EH (cell line): ENCODE measurements at regions not wholly inside any gene's neighbourhood (a gene's known extent, or its start where the extent isn't known, plus 50 kb on each side); places are given as distances from the start of the nearest gene placed in this dataset.
A peak's percentile ranks its signal among the peaks of the same experiment; 100 is the strongest.
"Not testable (repeated sequence)": the region's sequence is repeated elsewhere in the genome, so short reads cannot be mapped to it uniquely, and the experiment has no call there.

Experiments
- DNase-seq: peaks from one replicate; pipeline ENCODE4 v3.0.0-alpha.2; 2015; ENCODE audit warnings: low read depth

- no peak for DNase-seq
Measured at GRCh38 chr14:84445486-84445885, 1084.5 kb upstream of the FLRT2 start.

GRCh38 chr14:84446250-84446649 is 1083.7 kb upstream of the FLRT2 start:
- no peak for DNase-seq

- DNase-seq: no peak
Measured at GRCh38 chr14:84453307-84453950, 1076.5 kb upstream of the FLRT2 start.

- DNase-seq: no peak
Measured at GRCh38 chr14:84454114-84454513, 1075.8 kb upstream of the FLRT2 start.

GRCh38 chr14:84456946-84457345 is 1073.0 kb upstream of the FLRT2 start:
- no peak for DNase-seq

- DNase-seq: no peak
Measured at GRCh38 chr14:84458881-84459280, 1071.1 kb upstream of the FLRT2 start.

- DNase-seq: no peak
Measured at GRCh38 chr14:84465880-84466279, 1064.1 kb upstream of the FLRT2 start.

- peak; percentile 67 for DNase-seq
Measured at GRCh38 chr14:84468153-84468552, 1061.8 kb upstream of the FLRT2 start.

GRCh38 chr14:84477996-84478395 is 1051.9 kb upstream of the FLRT2 start:
- no peak for DNase-seq

GRCh38 chr14:84482256-84483071 is 1047.5 kb upstream of the FLRT2 start:
- peak; percentile 72 for DNase-seq

- no peak for DNase-seq
Measured at GRCh38 chr14:84483072-84483420, 1046.9 kb upstream of the FLRT2 start.

GRCh38 chr14:84484243-84484642 is 1045.7 kb upstream of the FLRT2 start:
- peak; percentile 27 for DNase-seq

GRCh38 chr14:84485036-84485435 is 1044.9 kb upstream of the FLRT2 start:
- DNase-seq: no peak

GRCh38 chr14:84490081-84490480 is 1039.9 kb upstream of the FLRT2 start:
- DNase-seq: no peak

- peak; percentile 31 for DNase-seq
Measured at GRCh38 chr14:84492685-84493084, 1037.3 kb upstream of the FLRT2 start.

GRCh38 chr14:84493779-84494178 is 1036.2 kb upstream of the FLRT2 start:
- DNase-seq: no peak

- no peak for DNase-seq
Measured at GRCh38 chr14:84496677-84497076, 1033.3 kb upstream of the FLRT2 start.

- DNase-seq: not testable (repeated sequence)
Measured at GRCh38 chr14:84512823-84513222, 1017.1 kb upstream of the FLRT2 start.

- no peak for DNase-seq
Measured at GRCh38 chr14:84519836-84520235, 1010.1 kb upstream of the FLRT2 start.

- no peak for DNase-seq
Measured at GRCh38 chr14:84520711-84521338, 1009.1 kb upstream of the FLRT2 start.

- no peak for DNase-seq
Measured at GRCh38 chr14:84523746-84524145, 1006.2 kb upstream of the FLRT2 start.

- DNase-seq: no peak
Measured at GRCh38 chr14:84527706-84528105, 1002.2 kb upstream of the FLRT2 start.

- DNase-seq: no peak
Measured at GRCh38 chr14:84532016-84532415, 997.9 kb upstream of the FLRT2 start.
